ENCODE measurements at regions not wholly inside any gene's neighbourhood (a gene's known extent, or its start where the extent isn't known, plus 50 kb on each side); places are given as distances from the start of the nearest gene placed in this dataset.

DNA sequence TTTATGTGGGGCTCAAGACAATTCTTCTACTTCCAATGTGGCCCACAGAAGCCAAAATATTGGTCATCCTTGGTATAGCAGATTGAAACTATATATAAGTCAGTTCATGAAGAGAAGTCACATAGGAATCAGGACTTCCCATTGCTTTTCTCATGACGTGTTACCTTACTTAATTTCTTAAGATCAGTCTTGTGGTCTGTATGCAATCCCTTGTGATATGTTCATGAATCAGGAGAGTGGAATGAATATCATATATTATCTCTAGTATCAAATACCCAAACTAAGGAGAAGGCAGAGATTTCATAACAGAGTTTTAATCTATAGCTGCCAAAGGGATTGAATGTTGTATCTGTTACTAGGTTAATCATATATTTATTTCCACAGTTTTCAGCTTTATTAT is 1390.4 kb downstream of the SUCLG1 start:
- TF ChIP-seq, protein P1, sequence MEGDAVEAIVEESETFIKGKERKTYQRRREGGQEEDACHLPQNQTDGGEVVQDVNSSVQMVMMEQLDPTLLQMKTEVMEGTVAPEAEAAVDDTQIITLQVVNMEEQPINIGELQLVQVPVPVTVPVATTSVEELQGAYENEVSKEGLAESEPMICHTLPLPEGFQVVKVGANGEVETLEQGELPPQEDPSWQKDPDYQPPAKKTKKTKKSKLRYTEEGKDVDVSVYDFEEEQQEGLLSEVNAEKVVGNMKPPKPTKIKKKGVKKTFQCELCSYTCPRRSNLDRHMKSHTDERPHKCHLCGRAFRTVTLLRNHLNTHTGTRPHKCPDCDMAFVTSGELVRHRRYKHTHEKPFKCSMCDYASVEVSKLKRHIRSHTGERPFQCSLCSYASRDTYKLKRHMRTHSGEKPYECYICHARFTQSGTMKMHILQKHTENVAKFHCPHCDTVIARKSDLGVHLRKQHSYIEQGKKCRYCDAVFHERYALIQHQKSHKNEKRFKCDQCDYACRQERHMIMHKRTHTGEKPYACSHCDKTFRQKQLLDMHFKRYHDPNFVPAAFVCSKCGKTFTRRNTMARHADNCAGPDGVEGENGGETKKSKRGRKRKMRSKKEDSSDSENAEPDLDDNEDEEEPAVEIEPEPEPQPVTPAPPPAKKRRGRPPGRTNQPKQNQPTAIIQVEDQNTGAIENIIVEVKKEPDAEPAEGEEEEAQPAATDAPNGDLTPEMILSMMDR (IDR thresholded peaks at IDR 0.05; ENCODE audit: low read length): no peak
- no peak for TF ChIP-seq EZH2 (IDR thresholded peaks at IDR 0.05; ENCODE audit: borderline replicate concordance, low read length)
